C1 segment of cervical spinal cord (tissue), 14 donors: ENCODE measurements at regions not wholly inside any gene's neighbourhood (a gene's known extent, or its start where the extent isn't known, plus 50 kb on each side); places are given as distances from the start of the nearest gene placed in this dataset.
A peak's percentile ranks its signal among the peaks of the same experiment; 100 is the strongest.

ENCODE experiments used
- DNase-seq, 14 donors: peaks; one replicate each; lab custom pipeline; 2025; lab: John Stamatoyannopoulos, UW

GRCh38 chr22:48704335-48704734 is 1123.3 kb downstream of the BRD1 start:
- no peak for DNase-seq

GRCh38 chr22:48703265-48703941 is 1124.3 kb downstream of the BRD1 start:
- DNase-seq, result peak in 5 of 14 donors; percentile 16 to 52 (median 22)

GRCh38 chr22:48702573-48703264 is 1125.0 kb downstream of the BRD1 start:
- peak in 11 of 14 donors; percentile 46 to 92 (median 67) for DNase-seq

- peak in 1 of 14 donors; percentile 18 for DNase-seq
Measured at GRCh38 chr22:48701296-48702030, 1126.2 kb downstream of the BRD1 start.

- peak in 7 of 14 donors; percentile 13 to 43 (median 35) for DNase-seq
Measured at GRCh38 chr22:48700566-48701295, 1126.9 kb downstream of the BRD1 start.

- DNase-seq, result peak in 1 of 14 donors; percentile 1
Measured at GRCh38 chr22:48700180-48700565, 1127.5 kb downstream of the BRD1 start.

- DNase-seq, result no peak
Measured at GRCh38 chr22:48699511-48699910, 1128.2 kb downstream of the BRD1 start.

- DNase-seq, result no peak
Measured at GRCh38 chr22:48698618-48699017, 1129.1 kb downstream of the BRD1 start.

- DNase-seq, result no peak
Measured at GRCh38 chr22:48697694-48698276, 1129.9 kb downstream of the BRD1 start.

GRCh38 chr22:48697223-48697622 is 1130.5 kb downstream of the BRD1 start:
- DNase-seq, result no peak

- DNase-seq, result no peak
Measured at GRCh38 chr22:48696371-48696770, 1131.3 kb downstream of the BRD1 start.

- DNase-seq, result no peak
Measured at GRCh38 chr22:48695731-48696305, 1131.9 kb downstream of the BRD1 start.

- DNase-seq, result peak in 1 of 14 donors; percentile 23
Measured at GRCh38 chr22:48695251-48695650, 1132.4 kb downstream of the BRD1 start.

GRCh38 chr22:48694296-48694883 is 1133.3 kb downstream of the BRD1 start:
- DNase-seq, result no peak

GRCh38 chr22:48693377-48694135 is 1134.1 kb downstream of the BRD1 start:
- no peak for DNase-seq

GRCh38 chr22:48692734-48693376 is 1134.8 kb downstream of the BRD1 start:
- DNase-seq, result no peak

- DNase-seq, result no peak
Measured at GRCh38 chr22:48691431-48691851, 1136.2 kb downstream of the BRD1 start.

GRCh38 chr22:48690583-48691317 is 1136.9 kb downstream of the BRD1 start:
- DNase-seq, result no peak

GRCh38 chr22:48689206-48689605 is 1138.5 kb downstream of the BRD1 start:
- no peak for DNase-seq
